Dendritic cell treated with granulocyte-macrophage colony-stimulating factor and Interleukin-4, amounts not matched to agents 40 ng/mL and 50 ng/mL, for 4 days (primary cell): ENCODE measurements at regions not wholly inside any gene's neighbourhood (a gene's known extent, or its start where the extent isn't known, plus 50 kb on each side); places are given as distances from the start of the nearest gene placed in this dataset.

ENCODE experiments used
- H3K27ac Mint-ChIP-seq: one replicate; pipeline ENCODE4 v1.8.0; 2022; ENCODE audit warnings: mild to moderate bottlenecking, mixed read lengths
- H3K27me3 Mint-ChIP-seq: one replicate; pipeline ENCODE4 v1.8.0; 2022; ENCODE audit warnings: mild to moderate bottlenecking, mixed read lengths
- H3K36me3 Mint-ChIP-seq: one replicate; pipeline ENCODE4 v1.8.0; 2022; ENCODE audit warnings: low read depth, mixed read lengths
- H3K4me1 Mint-ChIP-seq: one replicate; pipeline ENCODE4 v1.8.0; 2022; ENCODE audit warnings: low read depth, mixed read lengths
- H3K4me3 Mint-ChIP-seq: one replicate; pipeline ENCODE4 v1.8.0; 2022; ENCODE audit warnings: mild to moderate bottlenecking, moderate library complexity, mixed read lengths
- H3K9me3 Mint-ChIP-seq: one replicate; pipeline ENCODE4 v1.8.0; 2022; ENCODE audit warnings: mixed read lengths
- intact Hi-C: fragments of 100-400 bp; cut with micrococcal nuclease; formaldehyde crosslinking; loops from one replicate; pipeline ENCODE4 v1.15.0; 2022

GRCh38 chr2:2874341-2874740 lies 503.3 kb downstream of the EIPR1 start:
- no peaks in the 10 kb centered on the region for H3K4me1 Mint-ChIP-seq
- H3K4me3 Mint-ChIP-seq = no peak overlapping the region
- H3K27me3 Mint-ChIP-seq = no peaks in the 10 kb centered on the region
- H3K36me3 Mint-ChIP-seq = no peaks in the 10 kb centered on the region
- no peaks in the 10 kb centered on the region for H3K9me3 Mint-ChIP-seq
- intact Hi-C loops = no loop called here
- no peak overlapping the region for H3K27ac Mint-ChIP-seq

DNA sequence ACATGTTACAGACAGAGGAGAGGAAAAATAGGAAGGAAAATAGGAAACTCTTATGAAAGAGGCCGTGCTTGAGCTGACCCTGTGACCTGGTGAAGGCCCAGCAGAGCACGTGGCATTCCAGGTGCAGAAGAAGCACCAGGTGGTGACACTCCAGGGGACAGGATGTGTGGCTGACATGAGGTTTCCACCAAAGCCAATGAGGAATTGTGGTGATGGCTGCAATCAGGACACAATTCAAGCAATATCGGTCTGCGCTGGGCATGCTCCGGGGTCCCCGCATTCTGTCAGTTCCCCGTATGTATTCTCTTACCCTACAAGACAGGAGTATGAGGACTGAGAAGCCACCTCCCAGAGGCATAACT lies 504.2 kb downstream of the EIPR1 start:
- Mint-ChIP-seq H3K4me1 (no peaks in the 10 kb centered on the region), H3K9me3 (no peaks in the 10 kb centered on the region), H3K27me3 (no peaks in the 10 kb centered on the region), H3K36me3 (no peaks in the 10 kb centered on the region), H3K4me3 (no peak overlapping the region), H3K27ac (no peak overlapping the region)
- intact Hi-C loops = no loop called here

DNA sequence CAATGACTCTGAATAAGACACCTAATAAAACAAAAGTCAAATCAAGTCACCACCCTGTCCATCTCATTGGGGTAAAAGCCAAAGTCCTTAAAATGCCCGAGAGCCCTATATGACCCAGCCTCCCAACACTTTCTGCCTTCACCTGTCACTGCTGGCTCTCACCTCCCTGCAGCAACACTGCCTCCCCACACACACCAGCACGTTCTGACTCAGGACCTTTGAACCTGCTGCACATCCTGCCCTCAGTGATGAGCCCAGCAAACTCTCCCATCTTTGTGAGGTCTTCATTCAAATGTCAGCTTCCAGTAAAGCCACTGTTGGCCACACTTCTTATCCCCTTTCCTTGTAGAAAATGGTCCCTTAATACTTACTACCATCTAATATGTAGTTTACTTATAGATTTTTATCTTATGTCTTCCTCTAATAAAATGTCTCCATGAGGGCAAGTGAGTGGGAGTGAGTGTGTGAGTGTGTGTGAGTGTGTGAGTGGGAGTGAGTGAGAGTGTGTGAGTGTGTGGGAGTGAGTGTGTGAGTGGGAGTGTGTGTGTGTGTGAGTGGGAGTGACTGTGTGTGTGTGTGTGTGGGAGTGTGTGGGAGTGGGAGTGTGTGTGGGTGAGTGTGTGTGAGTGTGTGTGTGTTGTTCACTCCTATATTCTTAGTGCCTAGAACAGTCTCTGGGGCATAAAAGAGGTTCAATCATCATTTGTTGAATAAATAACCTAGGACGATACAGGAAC lies 504.7 kb downstream of the EIPR1 start:
- Mint-ChIP-seq H3K27ac (no peak overlapping the region), H3K4me3 (no peak overlapping the region), H3K4me1 (no peaks in the 10 kb centered on the region), H3K9me3 (no peaks in the 10 kb centered on the region), H3K27me3 (no peaks in the 10 kb centered on the region), H3K36me3 (no peaks in the 10 kb centered on the region)
- intact Hi-C loops = no loop called here

- Mint-ChIP-seq H3K27ac (no peak overlapping the region), H3K9me3 (no peaks in the 10 kb centered on the region), H3K27me3 (no peaks in the 10 kb centered on the region), H3K4me3 (no peak overlapping the region), H3K36me3 (no peaks in the 10 kb centered on the region), H3K4me1 (no peaks in the 10 kb centered on the region)
- intact Hi-C loops = no loop called here
These were observed 505.4 kb downstream of the EIPR1 start for GRCh38 chr2:2872309-2872617.

DNA sequence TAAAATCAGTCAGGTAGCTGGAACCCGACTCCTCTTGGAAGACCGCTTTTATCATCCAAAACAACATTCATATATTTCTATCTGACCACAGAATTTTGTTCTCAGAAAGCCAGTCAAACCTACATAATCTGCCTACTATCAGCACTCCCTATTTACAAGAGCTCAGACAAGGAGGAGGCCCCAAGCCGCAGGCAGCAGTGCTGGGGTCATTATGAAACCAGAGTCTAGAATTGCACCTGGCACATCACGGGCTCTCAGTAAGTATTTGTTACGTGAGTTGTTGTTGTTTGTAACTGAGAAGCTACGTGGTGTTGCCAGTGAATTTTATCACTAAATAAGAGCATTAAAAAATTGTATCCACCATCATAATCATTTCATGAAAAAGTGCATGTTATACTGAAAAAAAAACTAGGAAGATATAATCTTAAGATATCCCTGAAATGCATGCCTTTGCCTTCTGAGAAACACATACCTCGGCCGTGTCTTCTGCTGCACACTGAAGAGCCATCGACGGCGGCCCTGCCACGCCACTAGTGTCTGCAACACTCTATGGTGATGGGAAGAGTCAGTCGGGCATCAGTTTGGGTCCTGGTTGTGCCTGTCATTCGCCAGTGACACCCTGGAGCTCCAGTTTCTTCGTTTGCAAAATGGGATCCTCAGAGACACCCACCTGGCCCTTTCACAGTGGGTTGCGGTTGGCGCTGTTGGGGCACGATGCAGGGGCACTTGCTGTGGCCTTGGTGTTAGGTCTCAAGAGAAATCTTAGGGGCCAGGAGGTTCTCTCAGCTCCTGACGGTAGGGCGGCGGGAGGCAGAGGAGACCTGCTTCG lies 505.9 kb downstream of the EIPR1 start:
- Mint-ChIP-seq H3K4me1 (no peaks in the 10 kb centered on the region), H3K27me3 (no peaks in the 10 kb centered on the region), H3K36me3 (no peaks in the 10 kb centered on the region), H3K27ac (no peak overlapping the region), H3K4me3 (no peak overlapping the region), H3K9me3 (no peaks in the 10 kb centered on the region)
- intact Hi-C loops = no loop called here

GRCh38 chr2:2870106-2870505 lies 507.5 kb downstream of the EIPR1 start:
- intact Hi-C loops = no loop called here
- no peak overlapping the region for H3K27ac Mint-ChIP-seq
- H3K4me1 Mint-ChIP-seq = no peaks in the 10 kb centered on the region
- no peaks in the 10 kb centered on the region for H3K36me3 Mint-ChIP-seq
- no peaks in the 10 kb centered on the region for H3K27me3 Mint-ChIP-seq
- no peak overlapping the region for H3K4me3 Mint-ChIP-seq
- H3K9me3 Mint-ChIP-seq = no peaks in the 10 kb centered on the region

DNA sequence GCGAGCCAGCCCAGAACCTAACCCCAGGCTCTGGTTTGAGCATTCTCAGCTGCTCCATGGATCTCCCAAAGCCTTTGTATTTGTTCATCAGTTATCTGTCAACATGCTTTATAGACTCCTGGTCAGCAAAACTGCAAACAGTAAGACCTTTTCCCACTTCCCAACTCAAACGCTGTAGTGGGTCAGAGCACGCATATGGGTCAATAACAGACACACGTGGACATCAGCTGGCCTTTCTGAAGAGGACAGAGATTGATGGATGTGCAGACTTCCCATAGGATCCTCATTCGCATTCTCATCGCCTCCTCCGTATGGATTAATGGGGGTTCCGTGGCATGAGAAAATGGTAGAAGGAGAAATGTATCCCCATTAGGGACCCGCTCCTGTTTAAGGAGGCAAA lies 508.1 kb downstream of the EIPR1 start:
- intact Hi-C loops = no loop called here
- Mint-ChIP-seq H3K4me3 (no peak overlapping the region), H3K9me3 (no peaks in the 10 kb centered on the region), H3K27ac (no peak overlapping the region), H3K4me1 (no peaks in the 10 kb centered on the region), H3K36me3 (no peaks in the 10 kb centered on the region), H3K27me3 (no peaks in the 10 kb centered on the region)

DNA sequence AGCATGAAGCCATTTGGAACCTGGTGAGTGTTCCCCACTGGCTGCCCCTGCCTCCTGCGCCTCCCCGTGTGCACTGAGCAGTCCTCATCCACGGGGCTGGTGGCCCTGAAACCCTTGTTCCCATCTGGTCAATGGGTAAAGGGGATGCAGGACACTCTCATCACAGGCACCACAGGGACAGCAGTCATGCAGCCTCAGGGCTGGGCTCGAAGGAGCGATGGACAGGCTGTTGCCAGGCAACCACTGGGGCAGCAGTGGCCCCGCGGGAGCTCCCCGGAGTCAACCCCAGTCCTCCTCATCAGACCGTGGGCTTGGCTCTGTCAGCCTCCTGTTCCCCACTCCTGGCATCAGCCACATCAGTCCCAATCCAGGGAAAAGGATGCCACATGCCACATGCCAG lies 509.5 kb downstream of the EIPR1 start:
- no peaks in the 10 kb centered on the region for H3K9me3 Mint-ChIP-seq

DNA sequence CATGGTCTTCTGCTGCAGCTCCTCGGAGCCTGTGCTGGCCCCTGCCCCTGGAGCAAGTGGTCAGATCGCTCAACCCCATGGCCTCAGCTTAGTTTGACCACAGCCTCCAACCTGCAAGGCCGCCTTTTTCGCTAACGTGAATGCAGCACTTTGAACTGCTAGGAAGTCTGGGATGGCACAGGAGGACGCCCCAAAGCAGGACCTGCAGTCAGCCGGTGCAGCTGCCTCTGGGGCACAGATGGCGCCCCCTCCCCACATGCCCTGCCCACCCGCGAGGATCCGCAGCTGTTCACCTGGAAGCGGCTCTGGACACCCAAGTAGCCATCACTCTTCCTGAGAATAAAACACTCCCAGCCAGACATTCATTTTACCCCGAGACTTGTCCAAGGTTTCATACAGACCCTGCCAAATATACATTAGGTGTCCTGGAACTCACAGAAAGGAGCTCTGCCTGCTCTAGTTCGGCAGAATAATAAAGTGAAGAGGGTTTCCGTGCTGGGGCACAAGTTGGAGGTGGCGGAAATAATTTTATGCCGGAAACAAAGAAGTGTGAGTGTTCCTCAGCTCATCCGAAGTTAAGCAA lies 510.1 kb downstream of the EIPR1 start:
- Mint-ChIP-seq H3K4me3 (no peak overlapping the region), H3K36me3 (no peaks in the 10 kb centered on the region), H3K9me3 (no peaks in the 10 kb centered on the region), H3K27me3 (no peaks in the 10 kb centered on the region), H3K27ac (no peak overlapping the region), H3K4me1 (no peaks in the 10 kb centered on the region)
- intact Hi-C loops = no loop called here

More for the DNA sequence above, 509.5 kb downstream of the EIPR1 start:
- Mint-ChIP-seq H3K27me3 (no peaks in the 10 kb centered on the region), H3K4me3 (no peak overlapping the region), H3K4me1 (no peaks in the 10 kb centered on the region), H3K27ac (no peak overlapping the region), H3K36me3 (no peaks in the 10 kb centered on the region)
- intact Hi-C loops = no loop called here

GRCh38 chr2:2866459-2866858 lies 511.2 kb downstream of the EIPR1 start:
- intact Hi-C loops = no loop called here
- Mint-ChIP-seq H3K27ac (no peak overlapping the region), H3K4me3 (no peak overlapping the region), H3K4me1 (no peaks in the 10 kb centered on the region), H3K9me3 (no peaks in the 10 kb centered on the region), H3K27me3 (no peaks in the 10 kb centered on the region), H3K36me3 (no peaks in the 10 kb centered on the region)

- H3K27ac Mint-ChIP-seq = no peak overlapping the region
- no peaks in the 10 kb centered on the region for H3K27me3 Mint-ChIP-seq
- no peaks in the 10 kb centered on the region for H3K4me1 Mint-ChIP-seq
- no peaks in the 10 kb centered on the region for H3K36me3 Mint-ChIP-seq
- H3K9me3 Mint-ChIP-seq = no peaks in the 10 kb centered on the region
- H3K4me3 Mint-ChIP-seq = no peak overlapping the region
- intact Hi-C loops = no loop called here
These were observed 515.2 kb downstream of the EIPR1 start for GRCh38 chr2:2862386-2862785.

DNA sequence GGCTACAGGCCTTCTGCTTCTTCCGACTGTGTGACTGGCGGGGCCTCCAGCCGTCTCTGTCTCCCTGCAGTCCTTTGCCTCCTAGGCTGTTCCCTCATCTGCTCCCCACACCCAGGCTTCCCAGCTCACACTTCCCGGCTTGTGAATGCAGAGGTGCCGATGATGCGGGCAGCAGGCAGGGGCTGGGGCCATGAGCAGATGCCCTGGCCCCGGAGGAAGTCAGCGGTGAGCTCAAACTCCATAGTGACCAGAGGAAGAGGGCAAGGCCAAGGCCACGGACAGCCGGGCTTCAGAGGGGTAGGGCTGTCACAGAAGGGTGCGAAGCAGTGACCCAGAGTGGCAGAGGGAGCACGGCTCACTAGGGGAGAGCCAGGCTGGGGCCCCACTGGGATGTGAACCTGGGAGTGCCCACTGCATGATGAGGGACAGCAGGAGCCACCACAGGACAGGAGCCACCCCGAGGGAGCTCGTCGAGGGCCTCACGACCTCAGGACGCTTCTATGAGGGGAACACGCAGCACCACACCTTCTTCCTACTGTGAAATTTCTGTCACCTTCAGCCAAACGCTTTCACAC lies 515.9 kb downstream of the EIPR1 start:
- Mint-ChIP-seq H3K27me3 (no peaks in the 10 kb centered on the region), H3K36me3 (no peaks in the 10 kb centered on the region), H3K4me3 (no peak overlapping the region), H3K4me1 (no peaks in the 10 kb centered on the region), H3K27ac (no peak overlapping the region), H3K9me3 (no peaks in the 10 kb centered on the region)
- intact Hi-C loops = no loop called here

GRCh38 chr2:2860589-2861300 lies 516.9 kb downstream of the EIPR1 start:
- Mint-ChIP-seq H3K4me3 (no peak overlapping the region), H3K9me3 (no peaks in the 10 kb centered on the region), H3K27ac (no peak overlapping the region), H3K4me1 (no peaks in the 10 kb centered on the region), H3K36me3 (no peaks in the 10 kb centered on the region), H3K27me3 (no peaks in the 10 kb centered on the region)
- intact Hi-C loops = no loop called here

DNA sequence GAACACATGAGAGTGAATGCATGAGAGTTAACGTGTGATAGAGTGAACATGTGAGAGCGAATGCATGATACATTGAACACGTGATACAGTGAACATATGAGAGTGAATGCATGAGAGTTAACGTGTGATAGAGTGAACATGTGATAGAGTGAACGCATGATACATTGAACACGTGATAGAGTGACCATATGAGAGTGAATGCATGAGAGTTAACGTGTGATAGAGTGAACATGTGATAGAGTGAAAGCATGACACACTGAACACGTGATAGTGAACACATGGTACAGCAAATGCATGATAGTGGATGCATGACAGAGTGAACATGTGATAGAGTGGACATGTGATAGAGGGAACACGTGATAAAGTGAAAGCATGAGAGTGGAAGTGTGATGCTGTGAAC lies 517.9 kb downstream of the EIPR1 start:
- H3K36me3 Mint-ChIP-seq = no peaks in the 10 kb centered on the region
- intact Hi-C loops = no loop called here
- no peaks in the 10 kb centered on the region for H3K4me1 Mint-ChIP-seq
- no peak overlapping the region for H3K27ac Mint-ChIP-seq
- H3K27me3 Mint-ChIP-seq = no peaks in the 10 kb centered on the region
- no peaks in the 10 kb centered on the region for H3K9me3 Mint-ChIP-seq
- no peak overlapping the region for H3K4me3 Mint-ChIP-seq
